ENCODE measurements at regions not wholly inside any gene's neighbourhood (a gene's known extent, or its start where the extent isn't known, plus 50 kb on each side); places are given as distances from the start of the nearest gene placed in this dataset.

- TF ChIP-seq PBX3 (IDR thresholded peaks at IDR 0.05) (no peak), MXI1 (IDR thresholded peaks at IDR 0.05; ENCODE audit: low read depth, low read length) (no peak), NFIC (IDR thresholded peaks at IDR 0.05; ENCODE audit: borderline replicate concordance) (no peak)
- TF ChIP-seq, protein P1, sequence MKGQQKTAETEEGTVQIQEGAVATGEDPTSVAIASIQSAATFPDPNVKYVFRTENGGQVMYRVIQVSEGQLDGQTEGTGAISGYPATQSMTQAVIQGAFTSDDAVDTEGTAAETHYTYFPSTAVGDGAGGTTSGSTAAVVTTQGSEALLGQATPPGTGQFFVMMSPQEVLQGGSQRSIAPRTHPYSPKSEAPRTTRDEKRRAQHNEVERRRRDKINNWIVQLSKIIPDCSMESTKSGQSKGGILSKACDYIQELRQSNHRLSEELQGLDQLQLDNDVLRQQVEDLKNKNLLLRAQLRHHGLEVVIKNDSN (IDR thresholded peaks at IDR 0.05; ENCODE audit: borderline replicate concordance, low read depth): no peak
Observed at GRCh38 chr4:64146030-64146429, 263.2 kb downstream of the TECRL start (continued).

- H3K27ac ChIP-seq (ENCODE audit: low read depth in 2 of 2, low read length in 1 of 2): no peak overlapping the region
- ChIA-PET POLR2A (no interaction called here), CTCF (no interaction called here)
- H3K4me1 ChIP-seq (ENCODE audit: control insufficient read depth in 1 of 2, insufficient read depth in 2 of 2, low read depth in 1 of 2, low read length in 1 of 2): no peaks in the 10 kb centered on the region
- H3F3A ChIP-seq (replicated peaks; ENCODE audit: insufficient read depth): no peaks in the 10 kb centered on the region
- no peak for TF ChIP-seq RCOR1 (IDR thresholded peaks at IDR 0.05; ENCODE audit: low read length)
- no peak for TF ChIP-seq GATA2 (CRISPR knock-in tag; IDR thresholded peaks at IDR 0.05)
- TF ChIP-seq FOXM1 (IDR thresholded peaks at IDR 0.05; ENCODE audit: low read depth): no peak
- TF ChIP-seq, protein P2, sequence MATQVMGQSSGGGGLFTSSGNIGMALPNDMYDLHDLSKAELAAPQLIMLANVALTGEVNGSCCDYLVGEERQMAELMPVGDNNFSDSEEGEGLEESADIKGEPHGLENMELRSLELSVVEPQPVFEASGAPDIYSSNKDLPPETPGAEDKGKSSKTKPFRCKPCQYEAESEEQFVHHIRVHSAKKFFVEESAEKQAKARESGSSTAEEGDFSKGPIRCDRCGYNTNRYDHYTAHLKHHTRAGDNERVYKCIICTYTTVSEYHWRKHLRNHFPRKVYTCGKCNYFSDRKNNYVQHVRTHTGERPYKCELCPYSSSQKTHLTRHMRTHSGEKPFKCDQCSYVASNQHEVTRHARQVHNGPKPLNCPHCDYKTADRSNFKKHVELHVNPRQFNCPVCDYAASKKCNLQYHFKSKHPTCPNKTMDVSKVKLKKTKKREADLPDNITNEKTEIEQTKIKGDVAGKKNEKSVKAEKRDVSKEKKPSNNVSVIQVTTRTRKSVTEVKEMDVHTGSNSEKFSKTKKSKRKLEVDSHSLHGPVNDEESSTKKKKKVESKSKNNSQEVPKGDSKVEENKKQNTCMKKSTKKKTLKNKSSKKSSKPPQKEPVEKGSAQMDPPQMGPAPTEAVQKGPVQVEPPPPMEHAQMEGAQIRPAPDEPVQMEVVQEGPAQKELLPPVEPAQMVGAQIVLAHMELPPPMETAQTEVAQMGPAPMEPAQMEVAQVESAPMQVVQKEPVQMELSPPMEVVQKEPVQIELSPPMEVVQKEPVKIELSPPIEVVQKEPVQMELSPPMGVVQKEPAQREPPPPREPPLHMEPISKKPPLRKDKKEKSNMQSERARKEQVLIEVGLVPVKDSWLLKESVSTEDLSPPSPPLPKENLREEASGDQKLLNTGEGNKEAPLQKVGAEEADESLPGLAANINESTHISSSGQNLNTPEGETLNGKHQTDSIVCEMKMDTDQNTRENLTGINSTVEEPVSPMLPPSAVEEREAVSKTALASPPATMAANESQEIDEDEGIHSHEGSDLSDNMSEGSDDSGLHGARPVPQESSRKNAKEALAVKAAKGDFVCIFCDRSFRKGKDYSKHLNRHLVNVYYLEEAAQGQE (IDR thresholded peaks at IDR 0.05; ENCODE audit: low read depth, low read length): no peak
- no peak for TF ChIP-seq EP300 (IDR thresholded peaks at IDR 0.05; ENCODE audit: borderline replicate concordance in 1 of 2, low read depth in 1 of 2, low read length in 1 of 2)
- no peak for TF ChIP-seq NRF1 (IDR thresholded peaks at IDR 0.05; ENCODE audit: low read depth, low read length)
- no peak for TF ChIP-seq EZH2phosphoT487 (IDR thresholded peaks at IDR 0.05; ENCODE audit: borderline replicate concordance, low read depth)
- no peak for TF ChIP-seq FOXJ3 (CRISPR knock-in tag; IDR thresholded peaks at IDR 0.05)
- TF ChIP-seq TAF1 (IDR thresholded peaks at IDR 0.05; ENCODE audit: borderline replicate concordance, low read depth, low read length): no peak
- TF ChIP-seq CTCF (IDR thresholded peaks at IDR 0.05): no peak
- TF ChIP-seq MXI1 (IDR thresholded peaks at IDR 0.05; ENCODE audit: low read depth, low read length): no peak
- TF ChIP-seq, protein P1 (IDR thresholded peaks at IDR 0.05; ENCODE audit: borderline replicate concordance, low read depth): no peak
- TF ChIP-seq CHD2 (IDR thresholded peaks at IDR 0.05; ENCODE audit: low read length, partially characterized antibody): no peak
- TF ChIP-seq PBX3 (IDR thresholded peaks at IDR 0.05): no peak
- H3K27me3 ChIP-seq (ENCODE audit: insufficient read depth): no peaks in the 10 kb centered on the region
- no peak overlapping the region for H3K4me2 ChIP-seq
- no peak for DNase-seq
- no peak overlapping the region for H3K4me3 ChIP-seq (ENCODE audit: low read depth in 2 of 2, low read length in 1 of 2)
- WGBS (ENCODE audit: low lambda C conversion rate): 0% methylated on average over 1 of the region's 1 CpG
- no peak overlapping the region for H2AFZ ChIP-seq (ENCODE audit: low read depth)
- no peaks in the 10 kb centered on the region for H3K36me3 ChIP-seq (replicated peaks in 1 of 2; ENCODE audit: control insufficient read depth in 1 of 2, insufficient read depth in 2 of 2, low read length in 1 of 2)
- H3K79me2 ChIP-seq (ENCODE audit: insufficient read depth): no peaks in the 10 kb centered on the region
- H3K9me3 ChIP-seq: no peaks in the 10 kb centered on the region
- no peaks in the 10 kb centered on the region for H3K9me2 ChIP-seq
- no peak overlapping the region for H3K9ac ChIP-seq
- no peaks in the 10 kb centered on the region for H4K20me1 ChIP-seq (ENCODE audit: insufficient read depth)
Observed at GRCh38 chr4:64144994-64145393, 264.3 kb downstream of the TECRL start.
